Parathyroid adenoma (tissue), 2 donors: ENCODE measurements at regions not wholly inside any gene's neighbourhood (a gene's known extent, or its start where the extent isn't known, plus 50 kb on each side); places are given as distances from the start of the nearest gene placed in this dataset.

Source experiments
- H2AFZ ChIP-seq: fragments of 300-600 bp; sonication (generic); one replicate; pipeline ENCODE4 v1.7.0; 2017; ENCODE audit warnings: antibody characterized with exemption, mild to moderate bottlenecking
- H3K27ac ChIP-seq: fragments of 300-600 bp; sonication (generic); one replicate; pipeline ENCODE4 v1.7.0; 2017
- H3K27me3 ChIP-seq: fragments of 300-600 bp; sonication (generic); one replicate; pipeline ENCODE4 v1.7.0; 2017; ENCODE audit warnings: low read length; ENCODE audit not compliant: control insufficient read depth, insufficient read depth
- H3K36me3 ChIP-seq: fragments of 300-600 bp; sonication (generic); one replicate; pipeline ENCODE4 v1.7.0; 2017; ENCODE audit warnings: low read length; ENCODE audit not compliant: control insufficient read depth, insufficient read depth
- H3K4me1 ChIP-seq: fragments of 300-600 bp; sonication (generic); one replicate; pipeline ENCODE4 v1.7.0; 2017; ENCODE audit warnings: control low read depth
- H3K4me2 ChIP-seq: fragments of 300-600 bp; sonication (generic); one replicate; pipeline ENCODE4 v1.7.0; 2017; ENCODE audit warnings: low read length
- H3K4me3 ChIP-seq: fragments of 300-600 bp; sonication (generic); one replicate; pipeline ENCODE4 v1.7.0; 2017; ENCODE audit warnings: low read depth, low read length
- H3K79me2 ChIP-seq: fragments of 300-600 bp; sonication (generic); one replicate; pipeline ENCODE4 v1.7.0; 2017; ENCODE audit warnings: control low read depth
- H3K9ac ChIP-seq: fragments of 300-600 bp; sonication (generic); one replicate; pipeline ENCODE4 v1.7.0; 2017; ENCODE audit warnings: mild to moderate bottlenecking
- H3K9me3 ChIP-seq: fragments of 300-600 bp; sonication (generic); one replicate; pipeline ENCODE4 v1.7.0; 2017; ENCODE audit warnings: low read length; ENCODE audit not compliant: control insufficient read depth
- TF ChIP-seq, protein P1 (sequence below): fragments of 300-600 bp; sonication (generic); IDR thresholded peaks from one replicate; pipeline ENCODE4 v1.7.0; 2017; ENCODE audit warnings: antibody characterized with exemption, mild to moderate bottlenecking
- donor health status: primary hyperparathyroidism.

DNA sequence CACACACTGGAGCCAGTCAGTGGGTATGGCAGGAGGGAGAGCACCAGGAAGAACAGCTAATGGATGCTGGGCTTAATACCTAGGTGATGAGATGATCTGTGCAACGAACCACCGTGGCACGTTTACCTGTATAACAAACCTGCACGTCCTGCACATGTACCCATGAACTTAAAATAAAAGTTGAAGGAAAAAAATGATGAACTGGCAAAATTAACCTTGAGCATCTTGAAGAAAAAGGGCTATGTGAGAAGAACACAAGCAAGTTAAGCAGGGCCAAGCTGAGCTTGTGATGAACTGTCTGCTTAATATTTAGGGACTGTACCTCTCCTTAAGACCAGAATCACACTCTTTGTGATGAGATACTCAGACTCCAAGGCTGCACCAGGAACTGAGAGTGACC lies 70.0 kb downstream of the TTC6 start:
- Histone ChIP-seq H2AFZ (no peak overlapping the region), H3K79me2 (no peaks in the 10 kb centered on the region), H3K27me3 (no peaks in the 10 kb centered on the region), H3K9ac (no peak overlapping the region), H3K9me3 (peaks cover 3% of the 10 kb centered on the region), H3K27ac (no peak overlapping the region), H3K4me3 (no peak overlapping the region), H3K4me2 (no peak overlapping the region), H3K4me1 (no peaks in the 10 kb centered on the region), H3K36me3 (no peaks in the 10 kb centered on the region)
- TF ChIP-seq, protein P1, sequence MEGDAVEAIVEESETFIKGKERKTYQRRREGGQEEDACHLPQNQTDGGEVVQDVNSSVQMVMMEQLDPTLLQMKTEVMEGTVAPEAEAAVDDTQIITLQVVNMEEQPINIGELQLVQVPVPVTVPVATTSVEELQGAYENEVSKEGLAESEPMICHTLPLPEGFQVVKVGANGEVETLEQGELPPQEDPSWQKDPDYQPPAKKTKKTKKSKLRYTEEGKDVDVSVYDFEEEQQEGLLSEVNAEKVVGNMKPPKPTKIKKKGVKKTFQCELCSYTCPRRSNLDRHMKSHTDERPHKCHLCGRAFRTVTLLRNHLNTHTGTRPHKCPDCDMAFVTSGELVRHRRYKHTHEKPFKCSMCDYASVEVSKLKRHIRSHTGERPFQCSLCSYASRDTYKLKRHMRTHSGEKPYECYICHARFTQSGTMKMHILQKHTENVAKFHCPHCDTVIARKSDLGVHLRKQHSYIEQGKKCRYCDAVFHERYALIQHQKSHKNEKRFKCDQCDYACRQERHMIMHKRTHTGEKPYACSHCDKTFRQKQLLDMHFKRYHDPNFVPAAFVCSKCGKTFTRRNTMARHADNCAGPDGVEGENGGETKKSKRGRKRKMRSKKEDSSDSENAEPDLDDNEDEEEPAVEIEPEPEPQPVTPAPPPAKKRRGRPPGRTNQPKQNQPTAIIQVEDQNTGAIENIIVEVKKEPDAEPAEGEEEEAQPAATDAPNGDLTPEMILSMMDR: no peak

GRCh38 chr14:37665951-37666350 lies 70.5 kb downstream of the TTC6 start:
- TF ChIP-seq, protein P1: no peak
- no peak overlapping the region for H2AFZ ChIP-seq
- no peak overlapping the region for H3K4me3 ChIP-seq
- no peak overlapping the region for H3K9ac ChIP-seq
- no peaks in the 10 kb centered on the region for H3K27me3 ChIP-seq
- no peaks in the 10 kb centered on the region for H3K4me1 ChIP-seq
- no peak overlapping the region for H3K4me2 ChIP-seq
- H3K9me3 ChIP-seq: peaks cover 3% of the 10 kb centered on the region
- no peaks in the 10 kb centered on the region for H3K79me2 ChIP-seq
- no peak overlapping the region for H3K27ac ChIP-seq
- no peaks in the 10 kb centered on the region for H3K36me3 ChIP-seq

DNA sequence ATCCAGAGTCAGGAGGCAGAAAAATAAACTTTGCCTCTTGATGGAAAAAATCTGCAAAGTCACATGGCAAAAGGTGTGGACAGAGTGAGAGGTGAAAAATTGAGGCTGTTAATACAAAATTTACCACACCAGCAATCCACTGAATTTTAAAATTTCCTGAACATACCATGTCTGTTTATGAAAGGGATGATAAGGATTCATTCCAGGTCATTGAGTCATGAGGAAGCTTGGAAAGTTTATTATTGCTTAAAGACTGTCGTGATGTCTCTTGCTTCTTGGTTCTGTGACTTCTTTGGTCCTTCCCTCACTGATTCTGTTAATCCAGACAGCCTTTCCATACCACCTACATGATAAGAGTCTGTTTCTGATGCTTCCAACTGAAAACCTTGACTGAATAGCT lies 73.2 kb downstream of the TTC6 start:
- H3K4me2 ChIP-seq: no peak overlapping the region
- H2AFZ ChIP-seq: no peak overlapping the region
- H3K9me3 ChIP-seq: peaks cover 3% of the 10 kb centered on the region
- no peaks in the 10 kb centered on the region for H3K36me3 ChIP-seq
- H3K4me1 ChIP-seq: no peaks in the 10 kb centered on the region
- H3K4me3 ChIP-seq: no peak overlapping the region
- H3K79me2 ChIP-seq: no peaks in the 10 kb centered on the region
- no peak overlapping the region for H3K9ac ChIP-seq
- TF ChIP-seq, protein P1: no peak
- H3K27ac ChIP-seq: no peak overlapping the region
- no peaks in the 10 kb centered on the region for H3K27me3 ChIP-seq

DNA sequence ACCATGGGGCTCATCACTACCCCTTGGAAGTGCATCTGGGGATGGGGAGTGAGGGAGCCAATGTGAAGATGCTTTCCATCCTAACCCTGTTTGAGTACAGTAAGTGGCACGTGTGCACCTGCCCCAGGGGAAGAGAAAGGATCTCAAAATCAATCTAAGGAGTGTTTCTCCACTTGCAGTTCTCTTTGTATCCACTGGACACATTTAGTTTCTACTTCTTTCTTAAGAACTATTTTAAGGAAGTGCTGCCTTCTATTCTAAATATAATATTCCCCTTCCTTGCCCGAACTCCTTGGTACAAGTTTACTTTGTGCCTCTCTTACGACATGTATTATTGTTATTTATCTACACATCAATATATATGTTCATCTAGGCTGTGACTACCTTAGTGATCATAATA lies 73.8 kb downstream of the TTC6 start:
- Histone ChIP-seq H2AFZ (no peak overlapping the region), H3K9ac (no peak overlapping the region), H3K36me3 (no peaks in the 10 kb centered on the region), H3K27ac (no peak overlapping the region), H3K4me2 (no peak overlapping the region), H3K27me3 (no peaks in the 10 kb centered on the region), H3K79me2 (no peaks in the 10 kb centered on the region), H3K9me3 (peaks cover 3% of the 10 kb centered on the region), H3K4me3 (no peak overlapping the region), H3K4me1 (no peaks in the 10 kb centered on the region)
- TF ChIP-seq, protein P1: no peak

DNA sequence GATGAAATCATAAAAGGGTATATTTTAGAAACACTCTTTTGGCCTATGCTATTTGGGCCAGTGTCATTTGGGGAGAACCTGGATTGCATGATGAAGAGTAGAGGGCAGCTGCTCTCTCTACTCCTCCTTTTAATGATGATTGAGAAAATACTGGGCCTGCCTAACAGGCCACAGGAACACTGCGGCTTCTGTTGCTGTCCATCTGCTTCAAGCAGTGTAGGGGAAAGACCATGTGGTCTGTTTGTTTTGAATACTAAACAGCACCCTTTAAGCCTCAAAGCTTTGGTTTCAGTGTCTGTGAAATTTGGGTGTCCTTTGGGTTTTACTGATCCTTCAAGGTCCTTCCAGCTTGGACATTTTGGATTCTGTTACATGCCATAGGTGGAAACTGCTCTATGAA lies 78.0 kb downstream of the TTC6 start:
- Histone ChIP-seq H3K79me2 (no peaks in the 10 kb centered on the region), H3K36me3 (no peaks in the 10 kb centered on the region), H3K27me3 (no peaks in the 10 kb centered on the region), H3K4me3 (no peak overlapping the region), H3K9me3 (no peaks in the 10 kb centered on the region), H3K4me2 (no peak overlapping the region), H3K27ac (no peak overlapping the region), H3K9ac (no peak overlapping the region), H3K4me1 (no peaks in the 10 kb centered on the region), H2AFZ (no peak overlapping the region)
- TF ChIP-seq, protein P1: no peak
